Naive thymus-derived CD8-positive, alpha-beta T cell (primary cell): ENCODE measurements at regions not wholly inside any gene's neighbourhood (a gene's known extent, or its start where the extent isn't known, plus 50 kb on each side); places are given as distances from the start of the nearest gene placed in this dataset.

Source experiments
- ATAC-seq, 2 donors: fragments of 150-1000 bp; cut with Tn5 transposase in 1 of 2; sonication (Bioruptor Pico), chemical (Tn5 transposase) in 1 of 2; 1 replicate in 1 of 2; 2 replicates in 1 of 2; pipeline ENCODE4 v1.10.0; 2021; ENCODE audit warnings: mild to moderate bottlenecking in 2 of 2, moderate library complexity in 2 of 2
- POLR2A ChIA-PET: fragments of 350-600 bp; sonication (Branson Sonifier 250); formaldehyde crosslinking; loops from one replicate; lab custom pipeline; 2021; ENCODE audit warnings: antibody characterized with exemption; lab: Charles Lee
- DNase-seq, 10 donors: peaks; one replicate each; pipeline versions ENCODE4 v3.0.0 to v3.0.0-alpha.2; 2020 to 2022
- H3K27ac Mint-ChIP-seq, 10 donors: one replicate each; pipeline ENCODE4 v1.8.0; 2020 to 2022; ENCODE audit warnings: mild to moderate bottlenecking in 10 of 10, mixed read lengths in 10 of 10, moderate library complexity in 4 of 10, inconsistent platforms in 1 of 10
- H3K27me3 Mint-ChIP-seq, 5 donors: one replicate each; pipeline ENCODE4 v1.8.0; 2021 to 2022; ENCODE audit warnings: mixed read lengths in 5 of 5
- H3K36me3 Mint-ChIP-seq, 3 donors: one replicate each; pipeline ENCODE4 v1.8.0; 2020 to 2022; ENCODE audit warnings: mixed read lengths in 3 of 3, mild to moderate bottlenecking in 2 of 3, inconsistent platforms in 1 of 3
- H3K4me1 Mint-ChIP-seq, 4 donors: one replicate each; pipeline ENCODE4 v1.8.0; 2021 to 2022; ENCODE audit warnings: mixed read lengths in 4 of 4
- H3K4me3 Mint-ChIP-seq, 10 donors: one replicate each; pipeline ENCODE4 v1.8.0; 2020 to 2022; ENCODE audit warnings: mild to moderate bottlenecking in 10 of 10, mixed read lengths in 10 of 10, moderate library complexity in 6 of 10, inconsistent platforms in 1 of 10
- H3K9me3 Mint-ChIP-seq, 9 donors: one replicate each; pipeline ENCODE4 v1.8.0; 2020 to 2022; ENCODE audit warnings: mixed read lengths in 9 of 9, mild to moderate bottlenecking in 3 of 9, inconsistent platforms in 1 of 9, moderate library complexity in 1 of 9

DNA sequence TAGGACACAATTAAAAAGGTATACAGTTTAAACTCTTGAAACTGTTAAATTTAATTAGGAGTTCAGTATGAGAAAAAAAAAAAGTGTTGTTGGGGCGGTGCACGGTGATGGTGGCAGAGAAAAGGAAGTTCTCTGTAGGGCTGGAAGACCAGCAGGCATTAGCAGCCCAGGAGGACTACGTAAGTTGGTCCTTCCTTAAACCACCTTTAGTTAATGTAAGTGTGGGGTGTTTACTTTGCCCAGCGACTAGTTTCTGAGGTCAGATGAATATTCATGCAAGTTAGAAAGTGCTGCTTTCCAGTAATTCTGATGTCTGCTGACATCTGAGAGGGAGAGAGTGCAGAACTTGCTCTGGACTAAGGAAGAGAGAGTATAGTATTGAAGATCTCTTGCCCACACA is 54.9 kb downstream of the NKX2-1 start:
- ATAC-seq (no peak), DNase-seq (no peak)
- peaks cover 0 to under 1% (median 0%) of the 10 kb centered on the region in 9 donors for H3K9me3 Mint-ChIP-seq
- no peak overlapping the region for H3K4me3 Mint-ChIP-seq
- H3K27me3 Mint-ChIP-seq, result peaks cover 5 to 26% (median 9%) of the 10 kb centered on the region in 5 donors
- H3K4me1 Mint-ChIP-seq, result no peaks in the 10 kb centered on the region
- H3K27ac Mint-ChIP-seq, result no peak overlapping the region
- no peaks in the 10 kb centered on the region for H3K36me3 Mint-ChIP-seq
- POLR2A ChIA-PET, result no interaction called here

DNA sequence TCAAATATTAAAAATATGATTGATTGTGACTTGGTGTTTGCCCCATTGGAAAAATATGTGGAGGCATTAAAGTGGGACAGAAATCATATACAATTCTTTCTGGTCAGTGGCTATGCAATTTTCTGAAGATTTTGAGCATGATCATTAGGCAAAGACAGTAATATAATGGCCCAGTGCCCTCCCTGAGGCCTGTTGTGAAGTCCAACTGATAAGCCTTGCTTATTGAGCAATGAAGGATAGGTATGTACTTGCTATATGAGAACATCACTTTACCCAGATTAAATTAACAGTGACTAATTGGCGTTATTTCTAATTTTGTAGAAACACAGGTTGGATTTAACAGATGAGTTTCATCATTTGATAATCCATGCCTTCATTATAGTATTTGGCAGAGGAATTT is 57.1 kb downstream of the NKX2-1 start:
- POLR2A ChIA-PET, result no interaction called here

GRCh38 chr14:36455241-36455627 is 64.8 kb downstream of the NKX2-1 start:
- ATAC-seq (no peak), DNase-seq (no peak)
- peaks cover 4 to 17% (median 10%) of the 10 kb centered on the region in 5 donors for H3K27me3 Mint-ChIP-seq
- no peak overlapping the region for H3K4me3 Mint-ChIP-seq
- H3K27ac Mint-ChIP-seq, result no peak overlapping the region
- no peaks in the 10 kb centered on the region for H3K4me1 Mint-ChIP-seq
- POLR2A ChIA-PET, result no interaction called here
- no peaks in the 10 kb centered on the region for H3K36me3 Mint-ChIP-seq
- peaks cover 0 to 3% (median 0%) of the 10 kb centered on the region in 9 donors for H3K9me3 Mint-ChIP-seq

More for the DNA sequence above, 57.1 kb downstream of the NKX2-1 start:
- no peak overlapping the region for H3K27ac Mint-ChIP-seq
- ATAC-seq (no peak), DNase-seq (no peak)
- peaks cover 0 to 2% (median 0%) of the 10 kb centered on the region in 9 donors for H3K9me3 Mint-ChIP-seq
- no peaks in the 10 kb centered on the region for H3K4me1 Mint-ChIP-seq
- no peak overlapping the region for H3K4me3 Mint-ChIP-seq
- H3K36me3 Mint-ChIP-seq, result no peaks in the 10 kb centered on the region
- peaks cover 7 to 38% (median 13%) of the 10 kb centered on the region in 5 donors for H3K27me3 Mint-ChIP-seq

- H3K27ac Mint-ChIP-seq, result no peak overlapping the region
- peaks cover 0 to 3% (median 0%) of the 10 kb centered on the region in 9 donors for H3K9me3 Mint-ChIP-seq
- H3K36me3 Mint-ChIP-seq, result no peaks in the 10 kb centered on the region
- peaks cover 1 to 12% (median 7%) of the 10 kb centered on the region in 5 donors for H3K27me3 Mint-ChIP-seq
- ATAC-seq (no peak), DNase-seq (no peak)
- no peaks in the 10 kb centered on the region for H3K4me1 Mint-ChIP-seq
- POLR2A ChIA-PET, result no interaction called here
- H3K4me3 Mint-ChIP-seq, result no peak overlapping the region
These were observed 65.3 kb downstream of the NKX2-1 start for GRCh38 chr14:36454599-36455240.

DNA sequence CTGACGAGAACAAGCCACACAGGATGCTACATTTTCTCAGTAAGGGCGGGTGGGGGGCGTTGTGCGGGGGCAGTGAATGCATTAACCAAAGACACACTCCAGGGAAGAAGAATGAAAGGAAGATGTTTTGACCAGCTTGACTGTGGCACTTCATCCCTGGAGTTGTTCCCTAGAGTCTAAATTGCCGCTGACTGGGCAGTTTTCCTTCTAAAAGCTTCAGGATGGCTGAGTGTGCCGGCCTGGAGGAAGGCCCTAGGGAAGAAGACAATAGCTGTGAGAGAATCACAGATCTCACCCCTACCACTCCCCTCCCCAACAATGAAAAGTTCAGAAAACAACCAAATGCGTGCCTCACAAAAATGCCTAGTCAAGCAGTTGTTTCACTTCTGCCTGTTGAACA is 67.2 kb downstream of the NKX2-1 start:
- no peaks in the 10 kb centered on the region for H3K4me1 Mint-ChIP-seq
- no peak overlapping the region for H3K27ac Mint-ChIP-seq
- no peak overlapping the region for H3K4me3 Mint-ChIP-seq
- DNase-seq (no peak), ATAC-seq (no peak)
- H3K36me3 Mint-ChIP-seq, result no peaks in the 10 kb centered on the region
- peaks cover 0 to 3% (median 0%) of the 10 kb centered on the region in 9 donors for H3K9me3 Mint-ChIP-seq
- POLR2A ChIA-PET, result no interaction called here
- peaks cover 3 to 17% (median 5%) of the 10 kb centered on the region in 5 donors for H3K27me3 Mint-ChIP-seq

GRCh38 chr14:36451310-36452065 is 68.5 kb downstream of the NKX2-1 start:
- Mint-ChIP-seq H3K27ac (peak overlapping the region in 1 of 10 donors; percentile 18), H3K27me3 (peaks cover 0 to 15% (median 5%) of the 10 kb centered on the region in 5 donors), H3K36me3 (no peaks in the 10 kb centered on the region), H3K4me3 (no peak overlapping the region), H3K4me1 (no peaks in the 10 kb centered on the region), H3K9me3 (peaks cover 0 to 3% (median 0%) of the 10 kb centered on the region in 9 donors)
- ATAC-seq, result no peak
- POLR2A ChIA-PET, result no interaction called here
- no peak for DNase-seq

DNA sequence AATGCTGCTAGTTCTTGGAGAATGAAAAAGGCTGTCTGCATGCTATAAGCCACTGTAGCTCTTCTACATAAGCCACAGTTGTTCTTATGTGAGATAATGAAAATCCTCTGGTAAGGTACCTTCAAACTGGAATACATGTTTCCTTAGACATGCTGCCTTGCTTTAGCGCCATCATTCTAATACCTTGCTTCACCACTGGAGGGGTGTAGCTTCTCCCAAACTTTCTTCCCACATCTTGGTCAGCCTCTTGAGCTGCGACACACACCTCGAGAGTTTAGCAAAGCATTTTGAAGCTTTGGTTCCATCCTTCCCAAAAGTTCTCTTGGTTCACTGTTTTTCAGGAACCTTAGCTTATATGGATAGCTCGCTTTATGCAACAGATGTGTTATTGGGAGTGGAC is 69.5 kb downstream of the NKX2-1 start:
- H3K36me3 Mint-ChIP-seq, result no peaks in the 10 kb centered on the region
- H3K4me1 Mint-ChIP-seq, result no peaks in the 10 kb centered on the region
- peaks cover 0 to 15% (median 5%) of the 10 kb centered on the region in 5 donors for H3K27me3 Mint-ChIP-seq
- DNase-seq, result no peak
- no peak overlapping the region for H3K4me3 Mint-ChIP-seq
- H3K27ac Mint-ChIP-seq, result no peak overlapping the region
- H3K9me3 Mint-ChIP-seq, result peaks cover 0 to 3% (median 0%) of the 10 kb centered on the region in 9 donors
- POLR2A ChIA-PET, result no interaction called here
- no peak for ATAC-seq

DNA sequence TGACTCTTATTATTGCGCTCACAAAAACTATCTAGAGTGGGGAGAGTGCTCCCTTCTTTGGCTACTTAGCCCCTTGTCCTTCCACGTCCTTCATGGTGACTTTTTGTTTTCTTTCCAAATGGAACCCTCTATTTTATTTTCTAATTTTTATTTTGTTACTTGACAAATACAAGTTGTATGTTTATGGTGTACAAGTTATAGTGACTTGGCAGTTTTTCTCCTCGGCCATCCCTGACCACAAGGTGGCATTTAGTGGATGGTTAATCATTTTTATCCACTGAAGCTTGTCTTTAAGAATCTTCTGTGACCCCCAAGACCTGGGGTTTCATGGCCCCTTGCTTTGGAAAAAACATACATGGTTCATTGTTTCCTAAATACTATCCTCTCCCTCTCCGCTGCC is 70.1 kb downstream of the NKX2-1 start:
- POLR2A ChIA-PET, result no interaction called here
- Mint-ChIP-seq H3K27me3 (peaks cover 0 to 15% (median 5%) of the 10 kb centered on the region in 5 donors), H3K4me1 (no peaks in the 10 kb centered on the region), H3K9me3 (peaks cover 0 to 3% (median 0%) of the 10 kb centered on the region in 9 donors), H3K27ac (no peak overlapping the region), H3K36me3 (no peaks in the 10 kb centered on the region), H3K4me3 (no peak overlapping the region)
- no peak for DNase-seq
- no peak for ATAC-seq

DNA sequence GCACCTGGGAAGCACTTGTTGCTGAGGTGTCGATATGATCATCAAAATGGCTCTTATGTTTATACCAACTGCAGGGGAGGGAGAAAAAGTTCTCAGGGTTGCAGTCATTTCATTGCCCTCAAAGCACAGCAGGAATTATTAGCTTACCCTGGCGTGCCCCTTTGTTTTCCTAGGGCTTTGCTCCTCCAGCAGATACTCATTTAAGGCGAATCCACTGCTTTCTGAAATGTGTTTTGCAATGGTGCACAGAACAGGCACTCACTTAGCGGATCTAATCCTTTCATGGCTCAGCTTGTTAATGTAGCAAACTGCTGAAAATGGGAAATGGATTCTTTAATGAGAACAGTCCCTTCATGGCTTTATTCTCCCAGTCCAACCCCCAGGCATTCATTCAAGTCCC is 76.7 kb downstream of the NKX2-1 start:
- peaks cover 5 to 32% (median 11%) of the 10 kb centered on the region in 5 donors for H3K27me3 Mint-ChIP-seq
- no peaks in the 10 kb centered on the region for H3K36me3 Mint-ChIP-seq
- H3K9me3 Mint-ChIP-seq, result no peaks in the 10 kb centered on the region
- POLR2A ChIA-PET, result no interaction called here
- H3K4me3 Mint-ChIP-seq, result no peak overlapping the region
- H3K27ac Mint-ChIP-seq, result no peak overlapping the region
- no peaks in the 10 kb centered on the region for H3K4me1 Mint-ChIP-seq
- DNase-seq, result no peak
- no peak for ATAC-seq

DNA sequence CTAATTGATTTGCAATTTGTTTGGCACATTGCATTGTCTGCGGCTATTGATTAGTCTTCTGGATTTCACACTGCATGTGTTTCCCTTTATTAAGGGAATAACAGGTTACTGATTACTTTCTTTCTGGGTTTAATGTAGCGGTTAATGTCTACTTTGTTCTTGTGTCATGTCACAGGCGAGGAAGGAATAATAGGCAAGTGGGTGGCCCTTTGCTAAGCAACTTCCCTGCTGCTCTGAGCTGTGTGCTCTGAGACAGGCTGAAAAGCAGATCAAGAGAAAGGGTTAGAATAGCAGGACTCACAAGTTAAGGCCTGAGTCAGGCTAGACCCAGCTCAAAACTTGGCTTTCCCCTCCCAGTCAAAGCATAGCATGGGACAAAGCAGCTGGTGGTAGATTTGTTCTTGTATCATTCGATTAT is 77.2 kb downstream of the NKX2-1 start:
- DNase-seq (no peak), ATAC-seq (no peak)
- H3K4me1 Mint-ChIP-seq, result no peaks in the 10 kb centered on the region
- H3K27ac Mint-ChIP-seq, result no peak overlapping the region
- no peaks in the 10 kb centered on the region for H3K9me3 Mint-ChIP-seq
- H3K4me3 Mint-ChIP-seq, result no peak overlapping the region
- POLR2A ChIA-PET, result no interaction called here
- H3K27me3 Mint-ChIP-seq, result peaks cover 9 to 38% (median 14%) of the 10 kb centered on the region in 5 donors
- H3K36me3 Mint-ChIP-seq, result no peaks in the 10 kb centered on the region

DNA sequence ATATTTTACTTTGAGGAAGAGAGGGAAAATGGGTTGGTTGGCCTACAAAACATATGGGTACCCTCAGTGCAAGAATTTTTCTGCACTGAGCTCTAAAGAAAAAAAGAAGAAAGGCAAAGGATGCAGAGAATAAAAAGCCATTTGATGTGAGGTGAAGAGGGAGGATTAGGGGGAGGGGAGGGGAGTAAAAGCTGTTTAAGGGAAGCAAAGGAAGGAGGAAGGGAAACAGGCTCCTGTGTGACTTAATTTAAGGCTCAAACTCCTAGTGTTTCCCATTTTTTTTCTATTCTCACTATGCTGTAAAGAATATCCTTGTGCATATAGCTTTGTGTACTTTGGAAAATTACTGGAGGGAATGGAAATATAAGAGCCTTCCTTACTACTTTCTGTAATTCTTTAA is 78.7 kb downstream of the NKX2-1 start:
- Mint-ChIP-seq H3K4me3 (no peak overlapping the region), H3K27ac (peak overlapping the region in 1 of 10 donors; percentile 73), H3K9me3 (no peaks in the 10 kb centered on the region), H3K36me3 (no peaks in the 10 kb centered on the region), H3K27me3 (peaks cover 10 to 50% (median 17%) of the 10 kb centered on the region in 5 donors), H3K4me1 (no peaks in the 10 kb centered on the region)
- POLR2A ChIA-PET, result no interaction called here
- DNase-seq (no peak), ATAC-seq (no peak)

DNA sequence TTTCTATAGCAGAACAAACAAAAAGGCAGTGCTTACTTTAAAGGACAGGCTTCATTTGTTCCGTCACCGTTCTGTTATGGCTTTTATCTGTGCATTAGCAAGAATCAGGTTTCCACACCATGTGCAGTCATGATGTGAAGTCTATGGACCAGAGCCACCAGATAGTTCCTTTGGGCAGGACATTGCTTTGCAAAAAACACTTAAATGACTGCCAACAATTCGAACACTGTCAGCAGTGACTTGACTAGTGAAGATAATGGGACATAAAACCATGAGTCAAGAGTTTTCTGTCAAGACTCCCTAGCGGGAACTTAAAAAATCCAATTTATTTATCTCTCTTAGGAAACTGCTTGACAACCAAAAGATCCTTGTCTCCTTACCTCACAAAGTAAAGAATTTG is 80.3 kb downstream of the NKX2-1 start:
- no peaks in the 10 kb centered on the region for H3K4me1 Mint-ChIP-seq
- POLR2A ChIA-PET, result no interaction called here
- ATAC-seq (no peak), DNase-seq (no peak)
- H3K27ac Mint-ChIP-seq, result no peak overlapping the region
- no peaks in the 10 kb centered on the region for H3K36me3 Mint-ChIP-seq
- no peak overlapping the region for H3K4me3 Mint-ChIP-seq
- H3K9me3 Mint-ChIP-seq, result no peaks in the 10 kb centered on the region
- H3K27me3 Mint-ChIP-seq, result peaks cover 10 to 50% (median 17%) of the 10 kb centered on the region in 5 donors

- no peak for ATAC-seq
- H3K27ac Mint-ChIP-seq, result no peak overlapping the region
- peaks cover 8 to 47% (median 17%) of the 10 kb centered on the region in 5 donors for H3K27me3 Mint-ChIP-seq
- H3K36me3 Mint-ChIP-seq, result no peaks in the 10 kb centered on the region
- H3K9me3 Mint-ChIP-seq, result no peaks in the 10 kb centered on the region
- no peaks in the 10 kb centered on the region for H3K4me1 Mint-ChIP-seq
- no peak for DNase-seq
- POLR2A ChIA-PET, result no interaction called here
- H3K4me3 Mint-ChIP-seq, result no peak overlapping the region
These were observed 81.1 kb downstream of the NKX2-1 start for GRCh38 chr14:36438883-36439282.
